GM10266 (cell line): ENCODE measurements at regions not wholly inside any gene's neighbourhood (a gene's known extent, or its start where the extent isn't known, plus 50 kb on each side); places are given as distances from the start of the nearest gene placed in this dataset.

Experiments
- DNase-seq: peaks from one replicate; pipeline ENCODE4 v3.0.0; 2012; ENCODE audit errors: extremely low spot score
- CTCF ChIP-seq: IDR thresholded peaks from 2 replicates; pipeline ENCODE4 v1.5.1; 2012; ENCODE audit warnings: mild to moderate bottlenecking, low read depth; ENCODE audit not compliant: control insufficient read depth, insufficient read depth; ENCODE audit errors: missing control alignments

GRCh38 chr22:49689858-49690257 is 137.8 kb downstream of the BRD1 start:
- DNase-seq: no peak
- TF ChIP-seq CTCF: no peak

- TF ChIP-seq CTCF: no peak
- DNase-seq: no peak
Measured at GRCh38 chr22:49689255-49689770, 138.4 kb downstream of the BRD1 start.

GRCh38 chr22:49688516-49689254 is 139.0 kb downstream of the BRD1 start:
- TF ChIP-seq CTCF: no peak
- no peak for DNase-seq

- TF ChIP-seq CTCF: no peak
- no peak for DNase-seq
Measured at GRCh38 chr22:49687786-49688515, 139.7 kb downstream of the BRD1 start.

- no peak for DNase-seq
- TF ChIP-seq CTCF: no peak
Measured at GRCh38 chr22:49687333-49687732, 140.3 kb downstream of the BRD1 start.

GRCh38 chr22:49686495-49687219 is 141.0 kb downstream of the BRD1 start:
- TF ChIP-seq CTCF: no peak
- no peak for DNase-seq
